ENCODE measurements at regions not wholly inside any gene's neighbourhood (a gene's known extent, or its start where the extent isn't known, plus 50 kb on each side); places are given as distances from the start of the nearest gene placed in this dataset.

- no peak for TF ChIP-seq CTCF (IDR thresholded peaks at IDR 0.05 in 2 of 3, conservative IDR thresholded peaks at IDR 0.05 in 1 of 3; ENCODE audit: control insufficient read depth in 2 of 3, extremely low read depth in 1 of 3, insufficient read depth in 1 of 3, low read depth in 3 of 3, low read length in 3 of 3)
- TF ChIP-seq BCL11A (IDR thresholded peaks at IDR 0.05; ENCODE audit: low read depth, low read length): no peak
- TF ChIP-seq ZNF207 (IDR thresholded peaks at IDR 0.05; ENCODE audit: borderline replicate concordance): no peak
- no peak for TF ChIP-seq GABPA (IDR thresholded peaks at IDR 0.05; ENCODE audit: low read depth)
- TF ChIP-seq YY1 (IDR thresholded peaks at IDR 0.05; ENCODE audit: low read depth, low read length): no peak
- no peak for TF ChIP-seq SRF (IDR thresholded peaks at IDR 0.05; ENCODE audit: low read depth in 2 of 2, low read length in 2 of 2)
Observed at GRCh38 chr1:201772178-201772577, 56.8 kb upstream of the IPO9 start.

Data from GM12878 (cell line).